ENCODE measurements at regions not wholly inside any gene's neighbourhood (a gene's known extent, or its start where the extent isn't known, plus 50 kb on each side); places are given as distances from the start of the nearest gene placed in this dataset.
A peak's percentile ranks its signal among the peaks of the same experiment; 100 is the strongest.

- no peak for DNase-seq
Observed at GRCh38 chr15:66848686-66849392, 146.8 kb downstream of the SMAD6 start.

GRCh38 chr15:66849393-66849745 lies 147.3 kb downstream of the SMAD6 start:
- DNase-seq, result no peak

GRCh38 chr15:66849746-66850077 lies 147.7 kb downstream of the SMAD6 start:
- DNase-seq, result no peak

DNA sequence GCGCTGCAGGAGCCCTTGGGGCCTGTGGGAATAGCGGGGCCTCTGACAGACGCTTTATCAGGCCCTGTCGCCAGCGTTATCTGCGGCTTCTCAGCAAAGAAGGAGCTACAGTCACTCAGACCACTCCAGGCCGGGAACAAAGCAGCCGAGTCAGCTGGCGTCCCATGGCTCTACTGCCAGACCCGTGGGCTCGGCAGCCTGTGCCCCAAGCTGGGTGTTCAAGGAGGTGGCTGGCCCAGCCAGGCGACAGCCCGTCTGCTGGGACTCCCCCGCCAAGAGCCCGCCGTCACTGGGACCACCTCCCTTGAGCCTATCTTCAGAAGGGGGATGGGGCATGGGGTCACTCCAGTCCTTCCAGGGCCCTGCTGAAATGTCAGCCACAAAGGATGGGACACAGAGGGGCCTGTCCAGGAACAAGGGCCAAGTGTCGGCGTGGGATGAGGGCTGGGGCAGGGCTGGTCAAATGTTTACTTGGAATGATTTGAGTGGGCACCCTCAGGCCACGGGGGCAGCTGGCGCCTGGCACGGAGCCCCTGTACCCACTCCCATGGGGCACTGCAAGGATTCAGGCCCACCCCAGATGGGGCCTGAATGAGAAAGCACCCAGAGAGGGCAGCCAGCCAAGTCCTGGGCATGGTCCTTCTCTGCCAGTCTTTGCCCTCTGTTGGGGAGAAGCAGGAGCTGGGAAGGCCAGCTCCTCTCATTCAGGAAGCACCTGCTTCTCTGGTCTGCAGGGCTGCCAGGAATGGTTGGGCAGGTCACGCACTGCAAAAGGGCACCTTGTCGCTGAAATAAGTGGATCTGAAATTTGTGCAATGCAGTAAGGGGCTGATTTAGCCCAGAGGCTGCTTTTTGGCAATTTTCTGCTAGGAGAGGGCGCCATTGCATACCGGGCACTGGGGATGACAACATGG lies 148.3 kb downstream of the SMAD6 start:
- no peak for DNase-seq

DNA sequence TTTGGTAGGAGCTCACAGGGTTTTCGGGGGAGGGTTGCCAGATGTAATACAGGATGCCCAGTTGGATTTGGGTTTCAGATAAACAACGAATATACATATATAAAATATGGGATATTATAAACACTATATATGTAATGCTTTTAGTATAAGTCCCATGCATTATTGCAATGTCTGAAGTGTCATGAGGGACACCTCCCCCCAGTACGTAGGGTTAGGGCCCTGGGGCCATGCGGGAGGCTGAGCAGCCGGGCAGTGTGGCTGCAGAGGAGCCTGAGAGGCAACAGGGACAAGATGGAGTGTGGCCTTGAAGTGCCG lies 148.9 kb downstream of the SMAD6 start:
- no peak for DNase-seq

- DNase-seq, result peak; percentile 38
Observed at GRCh38 chr15:66851311-66852063, 149.5 kb downstream of the SMAD6 start.

DNA sequence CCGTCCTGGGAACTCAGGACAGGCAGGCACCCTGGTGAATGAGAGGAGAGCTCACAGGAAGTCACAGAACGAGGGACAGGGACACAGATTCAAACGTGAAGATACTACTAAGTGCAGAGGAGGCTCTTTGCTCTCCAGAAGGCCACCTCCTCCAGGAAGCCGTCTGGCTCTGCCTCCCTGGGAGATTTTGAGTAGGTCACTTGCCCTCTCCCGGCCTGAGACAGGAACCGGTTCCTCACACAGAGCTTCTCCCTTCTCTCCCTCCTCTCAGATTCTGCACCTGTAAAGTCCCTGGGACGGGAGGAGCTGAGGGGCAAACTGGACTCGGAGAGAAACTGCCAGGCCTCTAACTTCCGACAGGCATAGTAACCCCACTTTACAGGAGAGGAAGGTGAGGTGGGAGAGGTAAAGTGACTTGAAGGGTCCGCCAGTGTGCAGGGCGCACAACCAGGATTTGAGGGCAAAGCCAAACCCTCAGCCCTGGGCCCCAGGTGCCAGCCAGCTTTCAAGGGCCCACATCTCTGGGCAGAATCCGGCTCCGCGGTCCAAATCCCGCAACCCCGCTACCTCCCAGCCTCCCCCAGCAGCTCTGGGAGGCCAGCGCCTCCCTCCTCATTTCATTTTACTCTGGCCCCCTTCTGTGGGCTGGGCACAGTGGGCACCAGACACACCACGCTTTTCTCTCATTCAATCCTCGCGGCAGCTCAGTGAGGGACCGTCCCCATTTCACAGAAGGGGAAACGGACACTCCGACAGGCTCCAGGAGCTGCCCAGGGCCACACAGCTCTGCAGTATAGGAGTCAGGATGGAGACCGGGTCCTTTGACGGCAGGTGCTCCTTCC lies 150.2 kb downstream of the SMAD6 start:
- no peak for DNase-seq

- no peak for DNase-seq
Observed at GRCh38 chr15:66854012-66854965, 152.3 kb downstream of the SMAD6 start.

- DNase-seq, result no peak
Observed at GRCh38 chr15:66855041-66855440, 153.0 kb downstream of the SMAD6 start.

DNA sequence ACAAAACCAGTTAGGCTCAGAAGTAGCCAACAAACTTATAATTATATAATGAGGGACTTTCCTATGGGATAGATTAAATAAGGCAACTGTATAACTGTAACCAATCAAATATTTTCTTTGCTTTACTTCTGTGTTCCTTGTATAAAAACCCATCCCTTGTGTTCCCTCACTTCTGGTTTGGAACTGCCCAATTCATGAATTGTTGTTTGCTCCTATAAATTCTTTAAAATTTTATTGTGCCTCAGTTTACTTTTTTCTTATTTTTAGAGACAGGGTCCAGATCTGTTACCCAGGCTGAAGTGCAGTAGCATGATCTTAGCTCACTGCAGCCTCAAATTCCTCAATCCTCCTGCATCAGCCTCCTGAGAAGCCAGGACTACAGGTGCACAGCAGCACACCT lies 155.7 kb downstream of the SMAD6 start:
- DNase-seq, result no peak

DNA sequence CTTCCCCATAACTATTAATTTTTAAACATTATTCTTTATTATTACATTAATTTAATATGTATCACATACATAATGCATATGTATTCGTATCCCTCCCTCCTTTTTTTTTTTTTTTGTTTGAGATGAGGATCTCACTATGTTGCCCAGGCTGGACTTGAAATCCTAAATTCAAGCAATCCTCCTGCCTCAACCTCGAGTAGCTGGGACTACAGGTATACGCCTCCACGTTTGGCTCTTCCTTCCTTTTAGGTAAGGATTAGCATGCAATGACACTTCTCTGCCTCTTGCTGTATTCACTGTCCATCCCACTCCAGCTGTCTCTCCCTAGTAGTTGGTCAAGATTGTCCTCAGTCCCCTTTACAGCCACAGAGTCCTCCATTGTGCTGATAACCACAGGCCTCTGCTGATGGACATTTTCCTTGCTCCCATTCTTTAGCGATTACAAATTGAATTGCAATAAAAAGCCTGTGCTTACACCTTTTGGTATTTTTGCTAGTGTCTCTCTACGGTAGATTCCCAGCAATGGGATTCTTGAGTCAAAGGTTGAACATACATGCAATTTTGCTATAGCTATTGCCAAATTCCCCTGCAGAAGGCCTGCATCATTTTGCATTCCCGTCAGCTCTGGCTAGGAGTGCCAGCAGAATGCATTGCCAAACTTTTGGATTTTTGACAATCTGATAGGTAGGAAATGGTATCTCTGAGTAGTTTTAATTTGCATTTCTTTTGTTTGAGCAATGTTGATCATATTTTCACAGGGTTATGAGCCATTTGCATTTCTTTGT lies 156.6 kb downstream of the SMAD6 start:
- no peak for DNase-seq

DNA sequence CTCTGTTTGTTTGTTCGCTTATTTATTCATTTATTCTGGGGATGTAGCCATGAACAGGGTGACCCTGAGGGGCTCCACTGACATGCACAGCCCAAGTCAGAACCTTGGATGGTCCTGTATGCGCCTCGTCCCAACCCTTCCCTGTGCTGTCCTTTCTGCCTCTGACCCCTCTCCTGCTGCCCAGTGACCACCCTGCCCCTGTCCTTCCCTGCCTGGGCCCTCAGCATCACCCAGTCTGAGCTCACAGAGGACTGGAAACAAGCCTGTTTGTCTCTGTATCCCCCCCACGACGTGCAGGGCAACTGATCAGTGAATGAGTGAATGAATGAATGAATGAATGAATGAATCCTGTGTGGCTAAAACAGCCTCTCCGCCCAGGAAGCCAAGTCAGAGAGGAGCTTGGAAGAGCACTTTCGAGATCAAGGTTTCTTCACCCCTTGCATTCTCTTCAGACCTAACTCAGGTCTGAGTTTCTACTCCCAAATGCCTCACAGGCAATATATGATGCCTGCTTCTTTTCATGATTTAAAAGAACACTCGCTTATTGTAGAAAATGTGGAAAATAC lies 157.7 kb downstream of the SMAD6 start:
- no peak for DNase-seq

- DNase-seq, result no peak
Observed at GRCh38 chr15:66860844-66861243, 158.8 kb downstream of the SMAD6 start.

DNA sequence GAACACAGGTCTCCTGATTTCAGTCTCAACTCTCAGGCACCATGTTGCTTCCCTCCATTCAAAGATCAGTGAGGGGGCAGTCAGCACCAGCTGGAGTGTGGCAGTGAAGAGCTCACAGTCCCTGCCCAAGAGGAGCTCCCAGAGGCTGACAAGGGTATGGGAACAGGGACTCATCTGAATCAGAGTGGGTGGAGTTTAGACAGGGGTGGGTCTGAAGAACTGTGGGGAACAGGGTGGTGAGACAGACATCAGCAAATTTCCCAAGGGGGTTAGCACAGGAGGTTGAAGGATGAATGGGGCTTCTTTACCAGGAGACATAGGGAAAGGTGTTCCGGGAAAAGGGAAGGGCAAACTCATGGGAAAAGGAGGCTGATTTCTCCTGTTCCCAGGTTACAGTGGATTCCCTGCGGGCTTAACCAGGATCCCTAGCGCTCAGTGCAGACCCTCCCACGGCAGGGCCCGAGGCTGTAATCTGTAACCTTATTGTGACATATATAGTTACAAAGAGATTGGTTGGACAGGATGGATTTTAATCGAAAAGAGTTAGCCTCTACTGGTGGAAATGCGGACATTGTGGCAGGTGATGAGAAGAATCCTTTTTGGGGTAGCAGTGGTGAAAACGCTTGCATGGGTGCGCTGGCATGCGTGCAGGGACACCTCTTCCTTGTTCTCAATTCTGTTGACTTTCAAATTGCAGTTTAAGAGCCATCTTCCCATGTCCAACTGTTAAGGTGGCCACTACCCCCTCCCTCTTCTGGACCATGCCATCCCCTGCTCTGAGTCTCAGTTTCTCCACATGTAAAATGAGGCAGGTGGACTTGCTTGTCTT lies 160.3 kb downstream of the SMAD6 start:
- no peak for DNase-seq

GRCh38 chr15:66862940-66863335 lies 160.9 kb downstream of the SMAD6 start:
- DNase-seq, result no peak

- DNase-seq, result no peak
Observed at GRCh38 chr15:66863390-66864085, 161.5 kb downstream of the SMAD6 start.

DNA sequence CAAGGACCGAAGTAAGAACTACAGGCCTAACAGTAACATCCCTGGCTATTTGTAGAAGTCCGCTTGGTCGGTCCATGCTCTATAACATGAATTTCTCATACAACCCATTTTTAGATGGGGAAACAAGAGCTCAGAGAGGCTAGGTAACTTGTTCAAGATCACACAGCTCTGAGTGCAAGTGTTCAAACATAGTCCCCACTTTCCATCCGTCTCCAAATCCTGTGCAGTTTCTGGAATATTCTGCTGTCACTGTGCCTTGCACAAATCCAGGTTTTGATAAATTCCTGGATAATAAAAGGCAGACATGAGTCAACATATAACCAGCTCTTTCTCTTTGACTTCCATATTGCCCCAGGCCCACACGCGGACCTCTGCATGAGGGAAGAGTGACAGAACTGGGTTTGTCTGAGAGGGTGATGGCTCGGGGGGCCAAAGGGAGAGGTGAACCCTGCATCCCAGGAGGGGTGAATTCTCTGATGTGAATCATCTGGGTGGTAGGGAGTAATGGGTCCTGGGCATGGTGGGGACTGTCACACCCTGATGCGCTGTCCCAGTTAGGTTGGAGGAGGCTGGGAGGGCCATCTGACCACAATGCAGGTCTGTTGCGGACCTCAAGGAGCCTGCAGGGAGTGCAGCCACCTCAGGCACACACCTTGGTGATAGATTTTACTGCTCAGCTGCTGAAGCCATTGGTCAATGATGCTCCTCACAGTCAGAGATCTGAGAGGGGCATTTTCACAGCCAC lies 162.2 kb downstream of the SMAD6 start:
- no peak for DNase-seq

DNA sequence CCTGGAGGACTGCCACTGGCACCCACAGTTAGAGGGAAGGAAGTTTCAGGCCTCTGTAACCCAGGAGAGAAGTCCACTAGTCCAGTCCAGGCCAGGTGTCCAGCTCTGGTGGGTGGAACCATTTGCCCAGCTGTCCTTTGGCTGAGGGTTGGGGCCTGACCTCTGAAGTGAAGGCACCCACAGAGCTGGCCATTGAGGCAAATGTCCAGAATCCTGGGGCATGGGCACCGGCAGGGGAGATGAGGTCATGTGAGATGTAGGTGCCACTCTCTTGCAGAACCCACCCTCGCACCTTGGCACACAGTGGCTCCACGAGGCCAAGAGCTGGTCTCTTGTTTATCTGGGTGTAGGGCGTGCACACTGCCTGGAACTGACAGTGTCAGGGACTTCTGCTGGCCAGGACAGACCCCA lies 162.8 kb downstream of the SMAD6 start:
- DNase-seq, result no peak

Data from DMS79 (cell line).